ENCODE measurements at regions not wholly inside any gene's neighbourhood (a gene's known extent, or its start where the extent isn't known, plus 50 kb on each side); places are given as distances from the start of the nearest gene placed in this dataset.
A peak's percentile ranks its signal among the peaks of the same experiment; 100 is the strongest.

- no CpG with 5 or more reads among the region's 10 CpGs for WGBS, 2 donors (ENCODE audit: extremely low coverage in 2 of 2, insufficient read length in 2 of 2, insufficient replicate concordance in 1 of 2)
- Histone ChIP-seq H2BK120ac (ENCODE audit: low read depth, low read length) (no peak overlapping the region), H4K8ac (ENCODE audit: low read depth, low read length) (no peak overlapping the region), H3K14ac (ENCODE audit: low read length) (no peak overlapping the region), H3K36me3 (replicated peaks in 1 of 2; ENCODE audit: control insufficient read depth in 2 of 2, insufficient read depth in 2 of 2, low read length in 2 of 2) (no peaks in the 10 kb centered on the region), H3K18ac (ENCODE audit: low read length) (no peak overlapping the region), H3K27ac (replicated peaks; ENCODE audit: low read length) (no peak overlapping the region), H3K27me3 (ENCODE audit: control insufficient read depth in 3 of 3, insufficient read depth in 3 of 3, low read depth in 1 of 3, low read length in 3 of 3) (peaks cover 0 to 5% (median 0%) of the 10 kb centered on the region in 3 experiments), H2BK12ac (ENCODE audit: low read length) (no peak overlapping the region), H2AK5ac (ENCODE audit: low read depth, low read length) (no peak overlapping the region), H3K4me1 (ENCODE audit: control insufficient read depth in 2 of 2, insufficient read depth in 1 of 2, low read depth in 1 of 2, low read length in 2 of 2) (no peaks in the 10 kb centered on the region), H3K79me1 (ENCODE audit: low read depth, low read length) (no peaks in the 10 kb centered on the region), H3K4me3 (ENCODE audit: low read length in 2 of 2) (no peak overlapping the region), H3K4me2 (ENCODE audit: insufficient read depth, low read length, poor library complexity, severe bottlenecking) (no peak overlapping the region), H2AFZ (ENCODE audit: low read length) (no peak overlapping the region), H4K91ac (ENCODE audit: low read depth, low read length, poor library complexity) (no peak overlapping the region), H3K9me3 (replicated peaks in 1 of 2; ENCODE audit: control insufficient read depth in 2 of 2, insufficient read depth in 1 of 2, low read depth in 1 of 2, low read length in 2 of 2) (no peaks in the 10 kb centered on the region), H3K9ac (ENCODE audit: low read depth, low read length, poor library complexity) (no peak overlapping the region), H2BK5ac (ENCODE audit: low read length) (no peak overlapping the region), H3K23ac (ENCODE audit: low read depth, low read length, poor library complexity) (no peak overlapping the region), H2BK15ac (ENCODE audit: low read length) (no peak overlapping the region), H3K4ac (ENCODE audit: low read length) (no peak overlapping the region)
- peak; percentile 74 for DNase-seq (ENCODE audit: low spot score)
Observed at GRCh38 chr10:118459642-118460193, 117.6 kb upstream of the FAM204A start.

GRCh38 chr10:118458957-118459641 lies 117.0 kb upstream of the FAM204A start:
- H3K27me3 ChIP-seq (ENCODE audit: control insufficient read depth in 3 of 3, insufficient read depth in 3 of 3, low read depth in 1 of 3, low read length in 3 of 3) = peaks cover 0 to 5% (median 0%) of the 10 kb centered on the region in 3 experiments
- WGBS, 2 donors (ENCODE audit: extremely low coverage in 2 of 2, insufficient read length in 2 of 2, insufficient replicate concordance in 1 of 2) = no CpG with 5 or more reads among the region's 10 CpGs
- H3K18ac ChIP-seq (ENCODE audit: low read length) = no peak overlapping the region
- no peak overlapping the region for H3K4ac ChIP-seq (ENCODE audit: low read length)
- H2AFZ ChIP-seq (ENCODE audit: low read length) = no peak overlapping the region
- no peak overlapping the region for H2BK5ac ChIP-seq (ENCODE audit: low read length)
- H2BK120ac ChIP-seq (ENCODE audit: low read depth, low read length) = no peak overlapping the region
- no peak for DNase-seq (ENCODE audit: low spot score)
- H3K4me2 ChIP-seq (ENCODE audit: insufficient read depth, low read length, poor library complexity, severe bottlenecking) = no peak overlapping the region
- no peak overlapping the region for H3K9ac ChIP-seq (ENCODE audit: low read depth, low read length, poor library complexity)
- no peak overlapping the region for H2AK5ac ChIP-seq (ENCODE audit: low read depth, low read length)
- H2BK12ac ChIP-seq (ENCODE audit: low read length) = no peak overlapping the region
- H3K14ac ChIP-seq (ENCODE audit: low read length) = no peak overlapping the region
- no peak overlapping the region for H3K23ac ChIP-seq (ENCODE audit: low read depth, low read length, poor library complexity)
- H3K9me3 ChIP-seq (replicated peaks in 1 of 2; ENCODE audit: control insufficient read depth in 2 of 2, insufficient read depth in 1 of 2, low read depth in 1 of 2, low read length in 2 of 2) = no peaks in the 10 kb centered on the region
- H4K91ac ChIP-seq (ENCODE audit: low read depth, low read length, poor library complexity) = no peak overlapping the region
- H4K8ac ChIP-seq (ENCODE audit: low read depth, low read length) = no peak overlapping the region
- H3K27ac ChIP-seq (replicated peaks; ENCODE audit: low read length) = no peak overlapping the region
- no peaks in the 10 kb centered on the region for H3K79me1 ChIP-seq (ENCODE audit: low read depth, low read length)
- H3K4me1 ChIP-seq (ENCODE audit: control insufficient read depth in 2 of 2, insufficient read depth in 1 of 2, low read depth in 1 of 2, low read length in 2 of 2) = no peaks in the 10 kb centered on the region
- H3K36me3 ChIP-seq (replicated peaks in 1 of 2; ENCODE audit: control insufficient read depth in 2 of 2, insufficient read depth in 2 of 2, low read length in 2 of 2) = no peaks in the 10 kb centered on the region
- no peak overlapping the region for H2BK15ac ChIP-seq (ENCODE audit: low read length)
- no peak overlapping the region for H3K4me3 ChIP-seq (ENCODE audit: low read length in 2 of 2)

- Histone ChIP-seq H3K79me1 (ENCODE audit: low read depth, low read length) (no peaks in the 10 kb centered on the region), H3K4me1 (ENCODE audit: control insufficient read depth in 2 of 2, insufficient read depth in 1 of 2, low read depth in 1 of 2, low read length in 2 of 2) (no peaks in the 10 kb centered on the region), H3K4me2 (ENCODE audit: insufficient read depth, low read length, poor library complexity, severe bottlenecking) (no peak overlapping the region), H3K27me3 (ENCODE audit: control insufficient read depth in 3 of 3, insufficient read depth in 3 of 3, low read depth in 1 of 3, low read length in 3 of 3) (peaks cover 0 to 5% (median 0%) of the 10 kb centered on the region in 3 experiments), H2BK12ac (ENCODE audit: low read length) (no peak overlapping the region), H3K9ac (ENCODE audit: low read depth, low read length, poor library complexity) (no peak overlapping the region), H2AK5ac (ENCODE audit: low read depth, low read length) (no peak overlapping the region), H3K14ac (ENCODE audit: low read length) (no peak overlapping the region), H2BK15ac (ENCODE audit: low read length) (no peak overlapping the region), H2AFZ (ENCODE audit: low read length) (no peak overlapping the region), H3K36me3 (replicated peaks in 1 of 2; ENCODE audit: control insufficient read depth in 2 of 2, insufficient read depth in 2 of 2, low read length in 2 of 2) (no peaks in the 10 kb centered on the region), H3K27ac (replicated peaks; ENCODE audit: low read length) (no peak overlapping the region), H3K4ac (ENCODE audit: low read length) (no peak overlapping the region), H3K4me3 (ENCODE audit: low read length in 2 of 2) (no peak overlapping the region), H4K91ac (ENCODE audit: low read depth, low read length, poor library complexity) (no peak overlapping the region), H3K18ac (ENCODE audit: low read length) (no peak overlapping the region), H3K9me3 (replicated peaks in 1 of 2; ENCODE audit: control insufficient read depth in 2 of 2, insufficient read depth in 1 of 2, low read depth in 1 of 2, low read length in 2 of 2) (no peaks in the 10 kb centered on the region), H2BK5ac (ENCODE audit: low read length) (no peak overlapping the region), H4K8ac (ENCODE audit: low read depth, low read length) (no peak overlapping the region), H2BK120ac (ENCODE audit: low read depth, low read length) (no peak overlapping the region), H3K23ac (ENCODE audit: low read depth, low read length, poor library complexity) (no peak overlapping the region)
- no peak for DNase-seq (ENCODE audit: low spot score)
Observed at GRCh38 chr10:118457824-118458428, 115.8 kb upstream of the FAM204A start.

GRCh38 chr10:118455181-118455695 lies 113.1 kb upstream of the FAM204A start:
- H3K36me3 ChIP-seq (replicated peaks in 1 of 2; ENCODE audit: control insufficient read depth in 2 of 2, insufficient read depth in 2 of 2, low read length in 2 of 2) = no peaks in the 10 kb centered on the region
- no peak overlapping the region for H3K4ac ChIP-seq (ENCODE audit: low read length)
- no peak overlapping the region for H3K27ac ChIP-seq (replicated peaks; ENCODE audit: low read length)
- no peaks in the 10 kb centered on the region for H3K9me3 ChIP-seq (replicated peaks in 1 of 2; ENCODE audit: control insufficient read depth in 2 of 2, insufficient read depth in 1 of 2, low read depth in 1 of 2, low read length in 2 of 2)
- no peak overlapping the region for H2BK120ac ChIP-seq (ENCODE audit: low read depth, low read length)
- no peak overlapping the region for H3K4me3 ChIP-seq (ENCODE audit: low read length in 2 of 2)
- H3K18ac ChIP-seq (ENCODE audit: low read length) = no peak overlapping the region
- no peak overlapping the region for H2BK5ac ChIP-seq (ENCODE audit: low read length)
- H3K4me2 ChIP-seq (ENCODE audit: insufficient read depth, low read length, poor library complexity, severe bottlenecking) = no peak overlapping the region
- no peak overlapping the region for H3K23ac ChIP-seq (ENCODE audit: low read depth, low read length, poor library complexity)
- no peaks in the 10 kb centered on the region for H3K4me1 ChIP-seq (ENCODE audit: control insufficient read depth in 2 of 2, insufficient read depth in 1 of 2, low read depth in 1 of 2, low read length in 2 of 2)
- H2BK15ac ChIP-seq (ENCODE audit: low read length) = no peak overlapping the region
- H4K8ac ChIP-seq (ENCODE audit: low read depth, low read length) = no peak overlapping the region
- no peak overlapping the region for H3K9ac ChIP-seq (ENCODE audit: low read depth, low read length, poor library complexity)
- no peak overlapping the region for H4K91ac ChIP-seq (ENCODE audit: low read depth, low read length, poor library complexity)
- no peak overlapping the region for H2BK12ac ChIP-seq (ENCODE audit: low read length)
- DNase-seq (ENCODE audit: low spot score) = no peak
- no peak overlapping the region for H3K14ac ChIP-seq (ENCODE audit: low read length)
- peaks cover 0 to 8% (median 0%) of the 10 kb centered on the region in 3 experiments for H3K27me3 ChIP-seq (ENCODE audit: control insufficient read depth in 3 of 3, insufficient read depth in 3 of 3, low read depth in 1 of 3, low read length in 3 of 3)
- H3K79me1 ChIP-seq (ENCODE audit: low read depth, low read length) = no peaks in the 10 kb centered on the region
- H2AK5ac ChIP-seq (ENCODE audit: low read depth, low read length) = no peak overlapping the region
- H2AFZ ChIP-seq (ENCODE audit: low read length) = no peak overlapping the region
- no CpG with 5 or more reads among the region's 6 CpGs for WGBS, 2 donors (ENCODE audit: extremely low coverage in 2 of 2, insufficient read length in 2 of 2, insufficient replicate concordance in 1 of 2)

Measured in neuronal stem cell (in vitro differentiated cells).